ENCODE measurements at regions not wholly inside any gene's neighbourhood (a gene's known extent, or its start where the extent isn't known, plus 50 kb on each side); places are given as distances from the start of the nearest gene placed in this dataset.

DNA sequence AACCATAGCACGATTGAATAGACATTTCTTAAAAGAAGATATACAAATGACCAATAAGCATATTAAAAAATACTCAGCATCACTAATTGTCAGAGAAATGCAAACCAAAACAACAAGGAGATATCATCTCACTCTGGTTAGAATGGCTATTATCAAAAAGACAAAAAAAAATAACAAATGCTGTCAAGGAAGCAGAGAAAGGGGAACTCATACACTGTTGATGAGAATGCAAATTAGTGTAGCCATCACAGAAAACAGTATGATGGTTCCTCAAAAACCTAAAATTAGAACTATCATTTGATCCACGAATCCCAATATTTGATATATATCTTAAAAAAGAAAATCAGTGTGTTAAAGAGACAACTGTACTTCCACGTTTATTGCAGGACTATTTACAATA is 71.7 kb upstream of the BANK1 start:
- H4K20me1 ChIP-seq (ENCODE audit: low read depth, low read length) = no peaks in the 10 kb centered on the region
- no peak overlapping the region for H2AFZ ChIP-seq (ENCODE audit: low read depth, low read length, severe bottlenecking)
- H3K27ac ChIP-seq (ENCODE audit: low read depth, low read length) = no peak overlapping the region
- no peaks in the 10 kb centered on the region for H3K9me2 ChIP-seq (replicated peaks; ENCODE audit: insufficient read depth, low read length)
- no peaks in the 10 kb centered on the region for H3K79me2 ChIP-seq (ENCODE audit: insufficient read depth, low read length)
- no peak for TF ChIP-seq EZH2phosphoT487 (conservative IDR thresholded peaks at IDR 0.05; ENCODE audit: low read length)
- TF ChIP-seq, protein P1, sequence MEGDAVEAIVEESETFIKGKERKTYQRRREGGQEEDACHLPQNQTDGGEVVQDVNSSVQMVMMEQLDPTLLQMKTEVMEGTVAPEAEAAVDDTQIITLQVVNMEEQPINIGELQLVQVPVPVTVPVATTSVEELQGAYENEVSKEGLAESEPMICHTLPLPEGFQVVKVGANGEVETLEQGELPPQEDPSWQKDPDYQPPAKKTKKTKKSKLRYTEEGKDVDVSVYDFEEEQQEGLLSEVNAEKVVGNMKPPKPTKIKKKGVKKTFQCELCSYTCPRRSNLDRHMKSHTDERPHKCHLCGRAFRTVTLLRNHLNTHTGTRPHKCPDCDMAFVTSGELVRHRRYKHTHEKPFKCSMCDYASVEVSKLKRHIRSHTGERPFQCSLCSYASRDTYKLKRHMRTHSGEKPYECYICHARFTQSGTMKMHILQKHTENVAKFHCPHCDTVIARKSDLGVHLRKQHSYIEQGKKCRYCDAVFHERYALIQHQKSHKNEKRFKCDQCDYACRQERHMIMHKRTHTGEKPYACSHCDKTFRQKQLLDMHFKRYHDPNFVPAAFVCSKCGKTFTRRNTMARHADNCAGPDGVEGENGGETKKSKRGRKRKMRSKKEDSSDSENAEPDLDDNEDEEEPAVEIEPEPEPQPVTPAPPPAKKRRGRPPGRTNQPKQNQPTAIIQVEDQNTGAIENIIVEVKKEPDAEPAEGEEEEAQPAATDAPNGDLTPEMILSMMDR (IDR thresholded peaks at IDR 0.05; ENCODE audit: insufficient read depth, low read length, poor library complexity, severe bottlenecking) = no peak
- no peaks in the 10 kb centered on the region for H3F3A ChIP-seq (ENCODE audit: insufficient read depth)
- H3K4me3 ChIP-seq (ENCODE audit: insufficient read depth, low read length, poor library complexity, severe bottlenecking) = no peak overlapping the region
- no peak overlapping the region for H3K4me2 ChIP-seq (ENCODE audit: low read depth, low read length, poor library complexity, severe bottlenecking)
- no peaks in the 10 kb centered on the region for H3K27me3 ChIP-seq (ENCODE audit: low read length)
- H3K9ac ChIP-seq (ENCODE audit: low read length) = no peak overlapping the region
- no peaks in the 10 kb centered on the region for H3K9me3 ChIP-seq (ENCODE audit: insufficient read depth, low read length)
- H3K36me3 ChIP-seq (ENCODE audit: low read length) = no peaks in the 10 kb centered on the region

DNA sequence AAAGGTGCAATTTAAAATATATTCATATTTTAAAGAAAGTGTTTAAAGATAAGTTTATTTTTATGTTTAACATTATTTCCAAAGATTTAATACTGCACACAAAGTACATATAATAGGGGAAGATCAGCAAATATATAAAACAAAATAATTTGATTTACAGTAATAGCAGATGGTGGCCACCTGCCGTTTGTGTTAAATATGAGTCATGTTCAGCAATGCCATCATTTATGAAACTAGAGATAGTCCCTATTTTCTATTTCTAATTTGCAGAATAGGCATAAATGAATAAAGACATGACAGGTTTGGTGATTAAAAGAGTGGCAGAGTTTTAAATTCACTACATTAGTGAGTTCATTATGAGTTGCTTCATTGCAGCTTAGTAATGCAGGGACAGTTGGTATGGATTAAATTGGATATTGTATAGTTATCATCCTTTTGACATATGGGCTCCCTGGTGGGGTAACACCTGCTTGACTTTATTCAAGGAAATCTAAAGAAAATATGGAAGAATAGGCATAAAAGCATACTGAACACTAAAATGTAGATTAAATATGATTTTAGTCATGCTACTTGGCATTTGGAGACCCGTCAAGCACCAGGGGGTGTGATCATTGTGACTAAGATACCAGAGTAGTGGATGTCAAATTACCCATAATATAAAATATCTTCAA is 78.8 kb upstream of the BANK1 start:
- Histone ChIP-seq H3K4me3 (ENCODE audit: insufficient read depth, low read length, poor library complexity, severe bottlenecking) (no peak overlapping the region), H3K9me2 (replicated peaks; ENCODE audit: insufficient read depth, low read length) (no peaks in the 10 kb centered on the region), H3F3A (ENCODE audit: insufficient read depth) (no peaks in the 10 kb centered on the region), H3K36me3 (ENCODE audit: low read length) (no peaks in the 10 kb centered on the region), H3K79me2 (ENCODE audit: insufficient read depth, low read length) (no peaks in the 10 kb centered on the region), H3K9ac (ENCODE audit: low read length) (no peak overlapping the region), H3K27me3 (ENCODE audit: low read length) (no peaks in the 10 kb centered on the region), H3K4me2 (ENCODE audit: low read depth, low read length, poor library complexity, severe bottlenecking) (no peak overlapping the region), H4K20me1 (ENCODE audit: low read depth, low read length) (no peaks in the 10 kb centered on the region), H3K27ac (ENCODE audit: low read depth, low read length) (no peak overlapping the region), H2AFZ (ENCODE audit: low read depth, low read length, severe bottlenecking) (no peak overlapping the region), H3K9me3 (ENCODE audit: insufficient read depth, low read length) (no peaks in the 10 kb centered on the region)
- TF ChIP-seq, protein P1 (IDR thresholded peaks at IDR 0.05; ENCODE audit: insufficient read depth, low read length, poor library complexity, severe bottlenecking) = no peak
- TF ChIP-seq EZH2phosphoT487 (conservative IDR thresholded peaks at IDR 0.05; ENCODE audit: low read length) = no peak

DNA sequence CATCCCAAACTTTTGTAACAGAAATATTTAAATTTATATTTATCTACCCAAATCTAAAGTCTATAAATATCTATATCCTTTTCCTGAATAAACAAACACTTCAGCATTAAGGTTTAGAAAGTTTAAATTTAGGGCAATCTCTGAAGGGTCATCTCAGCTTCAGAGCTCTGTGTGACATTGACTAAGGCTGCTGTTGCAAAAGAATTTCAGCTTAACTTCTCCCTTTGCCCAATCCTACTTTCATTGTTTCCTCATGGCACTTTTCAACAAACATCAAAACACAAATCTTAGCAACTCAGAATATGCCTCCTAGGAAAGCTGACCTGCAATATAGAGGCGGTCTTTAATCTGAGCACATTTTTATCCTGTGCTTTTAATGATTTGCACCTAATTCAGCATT is 79.7 kb upstream of the BANK1 start:
- H3F3A ChIP-seq (ENCODE audit: insufficient read depth) = no peaks in the 10 kb centered on the region
- no peaks in the 10 kb centered on the region for H4K20me1 ChIP-seq (ENCODE audit: low read depth, low read length)
- H3K36me3 ChIP-seq (ENCODE audit: low read length) = no peaks in the 10 kb centered on the region
- no peak overlapping the region for H3K27ac ChIP-seq (ENCODE audit: low read depth, low read length)
- H3K27me3 ChIP-seq (ENCODE audit: low read length) = no peaks in the 10 kb centered on the region
- H3K9ac ChIP-seq (ENCODE audit: low read length) = no peak overlapping the region
- H3K79me2 ChIP-seq (ENCODE audit: insufficient read depth, low read length) = no peaks in the 10 kb centered on the region
- H2AFZ ChIP-seq (ENCODE audit: low read depth, low read length, severe bottlenecking) = no peak overlapping the region
- no peak overlapping the region for H3K4me3 ChIP-seq (ENCODE audit: insufficient read depth, low read length, poor library complexity, severe bottlenecking)
- no peaks in the 10 kb centered on the region for H3K9me3 ChIP-seq (ENCODE audit: insufficient read depth, low read length)
- TF ChIP-seq EZH2phosphoT487 (conservative IDR thresholded peaks at IDR 0.05; ENCODE audit: low read length) = no peak
- TF ChIP-seq, protein P1 (IDR thresholded peaks at IDR 0.05; ENCODE audit: insufficient read depth, low read length, poor library complexity, severe bottlenecking) = no peak
- no peak overlapping the region for H3K4me2 ChIP-seq (ENCODE audit: low read depth, low read length, poor library complexity, severe bottlenecking)
- H3K9me2 ChIP-seq (replicated peaks; ENCODE audit: insufficient read depth, low read length) = no peaks in the 10 kb centered on the region
